ENCODE measurements at regions not wholly inside any gene's neighbourhood (a gene's known extent, or its start where the extent isn't known, plus 50 kb on each side); places are given as distances from the start of the nearest gene placed in this dataset.

DNA sequence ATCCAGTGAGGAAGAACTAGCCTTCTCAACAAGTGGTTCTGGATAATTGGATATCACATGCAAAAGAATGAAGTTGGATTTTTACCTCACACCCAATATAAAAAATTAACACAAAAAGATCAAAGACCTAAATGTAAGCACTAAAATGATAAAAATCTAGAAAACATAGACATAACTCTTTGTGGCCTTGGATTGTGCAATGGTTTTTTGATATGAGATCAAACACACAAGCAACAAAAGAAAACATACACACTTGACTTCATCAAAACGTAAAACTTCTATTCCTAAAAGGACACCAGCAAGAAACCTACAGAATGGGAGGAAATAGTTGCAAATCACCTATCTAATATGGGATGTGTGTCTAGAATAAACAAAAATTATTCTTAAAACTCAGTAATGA, 54.1 kb upstream of the NFE2L2 start (continued):
- TF ChIP-seq, protein P1, sequence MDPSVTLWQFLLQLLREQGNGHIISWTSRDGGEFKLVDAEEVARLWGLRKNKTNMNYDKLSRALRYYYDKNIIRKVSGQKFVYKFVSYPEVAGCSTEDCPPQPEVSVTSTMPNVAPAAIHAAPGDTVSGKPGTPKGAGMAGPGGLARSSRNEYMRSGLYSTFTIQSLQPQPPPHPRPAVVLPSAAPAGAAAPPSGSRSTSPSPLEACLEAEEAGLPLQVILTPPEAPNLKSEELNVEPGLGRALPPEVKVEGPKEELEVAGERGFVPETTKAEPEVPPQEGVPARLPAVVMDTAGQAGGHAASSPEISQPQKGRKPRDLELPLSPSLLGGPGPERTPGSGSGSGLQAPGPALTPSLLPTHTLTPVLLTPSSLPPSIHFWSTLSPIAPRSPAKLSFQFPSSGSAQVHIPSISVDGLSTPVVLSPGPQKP (IDR thresholded peaks at IDR 0.05; ENCODE audit: low read depth, low read length): no peak
- no peak for TF ChIP-seq NR2F1 (conservative IDR thresholded peaks at IDR 0.05)
- TF ChIP-seq JUND (IDR thresholded peaks at IDR 0.05; ENCODE audit: low read depth, low read length): no peak
- TF ChIP-seq, protein P2, sequence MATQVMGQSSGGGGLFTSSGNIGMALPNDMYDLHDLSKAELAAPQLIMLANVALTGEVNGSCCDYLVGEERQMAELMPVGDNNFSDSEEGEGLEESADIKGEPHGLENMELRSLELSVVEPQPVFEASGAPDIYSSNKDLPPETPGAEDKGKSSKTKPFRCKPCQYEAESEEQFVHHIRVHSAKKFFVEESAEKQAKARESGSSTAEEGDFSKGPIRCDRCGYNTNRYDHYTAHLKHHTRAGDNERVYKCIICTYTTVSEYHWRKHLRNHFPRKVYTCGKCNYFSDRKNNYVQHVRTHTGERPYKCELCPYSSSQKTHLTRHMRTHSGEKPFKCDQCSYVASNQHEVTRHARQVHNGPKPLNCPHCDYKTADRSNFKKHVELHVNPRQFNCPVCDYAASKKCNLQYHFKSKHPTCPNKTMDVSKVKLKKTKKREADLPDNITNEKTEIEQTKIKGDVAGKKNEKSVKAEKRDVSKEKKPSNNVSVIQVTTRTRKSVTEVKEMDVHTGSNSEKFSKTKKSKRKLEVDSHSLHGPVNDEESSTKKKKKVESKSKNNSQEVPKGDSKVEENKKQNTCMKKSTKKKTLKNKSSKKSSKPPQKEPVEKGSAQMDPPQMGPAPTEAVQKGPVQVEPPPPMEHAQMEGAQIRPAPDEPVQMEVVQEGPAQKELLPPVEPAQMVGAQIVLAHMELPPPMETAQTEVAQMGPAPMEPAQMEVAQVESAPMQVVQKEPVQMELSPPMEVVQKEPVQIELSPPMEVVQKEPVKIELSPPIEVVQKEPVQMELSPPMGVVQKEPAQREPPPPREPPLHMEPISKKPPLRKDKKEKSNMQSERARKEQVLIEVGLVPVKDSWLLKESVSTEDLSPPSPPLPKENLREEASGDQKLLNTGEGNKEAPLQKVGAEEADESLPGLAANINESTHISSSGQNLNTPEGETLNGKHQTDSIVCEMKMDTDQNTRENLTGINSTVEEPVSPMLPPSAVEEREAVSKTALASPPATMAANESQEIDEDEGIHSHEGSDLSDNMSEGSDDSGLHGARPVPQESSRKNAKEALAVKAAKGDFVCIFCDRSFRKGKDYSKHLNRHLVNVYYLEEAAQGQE (IDR thresholded peaks at IDR 0.05; ENCODE audit: low read depth, low read length): no peak
- no peak for TF ChIP-seq SMAD5 (IDR thresholded peaks at IDR 0.05; ENCODE audit: low read depth)
- TF ChIP-seq, protein P3, sequence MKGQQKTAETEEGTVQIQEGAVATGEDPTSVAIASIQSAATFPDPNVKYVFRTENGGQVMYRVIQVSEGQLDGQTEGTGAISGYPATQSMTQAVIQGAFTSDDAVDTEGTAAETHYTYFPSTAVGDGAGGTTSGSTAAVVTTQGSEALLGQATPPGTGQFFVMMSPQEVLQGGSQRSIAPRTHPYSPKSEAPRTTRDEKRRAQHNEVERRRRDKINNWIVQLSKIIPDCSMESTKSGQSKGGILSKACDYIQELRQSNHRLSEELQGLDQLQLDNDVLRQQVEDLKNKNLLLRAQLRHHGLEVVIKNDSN (IDR thresholded peaks at IDR 0.05; ENCODE audit: borderline replicate concordance, extremely low read length, insufficient read depth, low read depth, low read length): no peak

DNA sequence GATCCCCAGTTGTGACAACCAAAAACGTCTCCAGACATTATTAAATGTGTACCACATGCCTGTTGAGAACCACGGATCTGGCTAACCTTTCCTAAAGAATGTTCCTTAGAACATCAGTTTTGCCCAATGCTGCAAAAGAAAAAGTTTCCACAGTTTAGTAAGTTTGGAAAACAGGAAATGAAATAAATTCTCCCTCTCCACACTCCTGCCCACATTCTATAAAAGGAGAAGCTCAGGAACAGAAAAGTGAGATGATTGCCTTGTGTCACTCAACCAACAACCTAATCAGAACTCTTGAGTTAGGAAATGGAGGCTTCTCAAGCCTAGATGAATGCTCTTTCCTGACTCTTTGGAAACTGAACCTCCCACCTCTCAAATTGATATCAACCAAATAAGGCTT, 56.1 kb upstream of the NFE2L2 start:
- H3K4me3 ChIP-seq: no peak overlapping the region
- H3K9ac ChIP-seq (ENCODE audit: control insufficient read depth, insufficient read depth, low read length): no peak overlapping the region
- H3K4me1 ChIP-seq (ENCODE audit: control insufficient read depth, insufficient read depth, low read length): no peaks in the 10 kb centered on the region
- intact Hi-C loops (cut with micrococcal nuclease; ENCODE audit: unreplicated experiment) (no loop called here), in situ Hi-C loops (cut with MboI) (no loop called here)
- ChIA-PET RAD21 (ENCODE audit: unreplicated experiment) (no interaction called here), CTCF (interaction anchor here (1.3 kb wide), 2 partner anchors 13 to 16 kb away, joined by 3 to 4 read pairs; no protein-coding TSS in a partner anchor), POLR2A (no interaction called here), SMC1A (ENCODE audit: uncharacterized antibody, unreplicated experiment) (interaction anchor here (1.5 kb wide), 1 partner anchor 10 kb away, joined by 3 read pairs; no protein-coding TSS in a partner anchor)
- DNase-seq (ENCODE audit: low read depth, low spot score) (no peak), ATAC-seq (no peak), FAIRE-seq (no peak)
- no peaks in the 10 kb centered on the region for H4K20me1 ChIP-seq (ENCODE audit: control insufficient read depth, insufficient read depth)
- no peaks in the 10 kb centered on the region for H3K36me3 ChIP-seq (ENCODE audit: control insufficient read depth in 2 of 2, insufficient read depth in 2 of 2, low read length in 1 of 2)
- BruUV-seq (replicated peaks): no TSS peak
- no peak overlapping the region for H2AFZ ChIP-seq (ENCODE audit: control insufficient read depth, low read depth, low read length)
- no peaks in the 10 kb centered on the region for H3K9me3 ChIP-seq (replicated peaks; ENCODE audit: control insufficient read depth, insufficient read depth, low read length)
- no peak overlapping the region for H3K4me2 ChIP-seq (ENCODE audit: control insufficient read depth, insufficient read depth)
- 76% methylated on average over 2 of the region's 2 CpGs for WGBS (ENCODE audit: insufficient coverage, insufficient replicate concordance, low lambda C conversion rate, missing lambda C conversion rate)
- TF ChIP-seq SMC3 (IDR thresholded peaks at IDR 0.05; ENCODE audit: borderline replicate concordance, low read length): no peak
- TF ChIP-seq GABPA (IDR thresholded peaks at IDR 0.05; ENCODE audit: low read depth): no peak
- no peak for TF ChIP-seq NFXL1 (IDR thresholded peaks at IDR 0.05; ENCODE audit: borderline replicate concordance)
- H3K79me2 ChIP-seq (ENCODE audit: control insufficient read depth, insufficient read depth, low read length): no peaks in the 10 kb centered on the region
- H3K27me3 ChIP-seq (replicated peaks in 1 of 2; ENCODE audit: control insufficient read depth in 2 of 2, insufficient read depth in 2 of 2, low read length in 1 of 2): no peaks in the 10 kb centered on the region
- no peak overlapping the region for H3K27ac ChIP-seq (ENCODE audit: control insufficient read depth, insufficient read depth)
